BJ (cell line): ENCODE measurements at regions not wholly inside any gene's neighbourhood (a gene's known extent, or its start where the extent isn't known, plus 50 kb on each side); places are given as distances from the start of the nearest gene placed in this dataset.

Source experiments
- CTCF ChIA-PET: fragments of 350-600 bp; formaldehyde crosslinking; extraction: SDS; loops from one replicate; lab custom pipeline; 2021; ENCODE audit warnings: antibody characterized with exemption, inconsistent platforms; lab: Yijun Ruan, JAX
- POLR2A ChIA-PET: fragments of 300-600 bp; sonication (Branson Sonifier 250); formaldehyde crosslinking; extraction: SDS; loops from one replicate; lab custom pipeline; 2021; ENCODE audit warnings: antibody characterized with exemption; lab: Charles Lee
- DNase-seq: peaks from one replicate; pipeline ENCODE4 v3.0.0-alpha.2; 2011; ENCODE audit warnings: low read depth
- H3K27me3 ChIP-seq: 2 replicates; pipeline ENCODE4 v1.6.0; 2011; ENCODE audit warnings: low read length; ENCODE audit not compliant: control insufficient read depth, insufficient read depth
- H3K36me3 ChIP-seq: 2 replicates; pipeline ENCODE4 v1.5.1; 2011; ENCODE audit warnings: low read length; ENCODE audit not compliant: control insufficient read depth, insufficient read depth
- H3K4me3 ChIP-seq: 2 replicates; pipeline ENCODE4 v1.5.1; 2011; ENCODE audit warnings: low read depth, mild to moderate bottlenecking, control low read depth, low read length
- TF ChIP-seq, protein P1 (sequence below): IDR thresholded peaks from 2 replicates; pipeline ENCODE4 v1.5.1; 2011; ENCODE audit warnings: low read depth, mild to moderate bottlenecking, control low read depth, inconsistent platforms, low read length, moderate library complexity; ENCODE audit not compliant: insufficient read depth

DNA sequence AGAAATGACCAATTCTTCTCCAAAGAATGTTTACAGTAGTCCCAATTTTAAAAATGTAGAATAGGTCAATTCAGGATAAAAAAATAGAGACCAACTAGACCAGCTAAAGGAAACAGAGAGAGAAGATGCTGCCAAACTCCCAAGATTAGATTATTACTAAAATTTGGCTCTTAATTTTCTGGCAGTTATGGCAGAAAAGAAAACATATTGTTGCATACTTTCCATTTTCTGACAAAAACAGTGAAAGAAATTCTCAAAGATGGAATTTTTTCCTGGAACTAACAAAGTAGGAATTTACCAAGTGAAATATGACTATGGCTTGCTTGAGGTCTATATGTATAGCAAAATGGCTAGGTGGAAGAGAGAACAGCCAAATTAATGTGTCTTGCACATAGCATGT lies 138.3 kb upstream of the STK17B start:
- Histone ChIP-seq H3K36me3 (no peaks in the 10 kb centered on the region), H3K27me3 (no peaks in the 10 kb centered on the region), H3K4me3 (no peak overlapping the region)
- TF ChIP-seq, protein P1, sequence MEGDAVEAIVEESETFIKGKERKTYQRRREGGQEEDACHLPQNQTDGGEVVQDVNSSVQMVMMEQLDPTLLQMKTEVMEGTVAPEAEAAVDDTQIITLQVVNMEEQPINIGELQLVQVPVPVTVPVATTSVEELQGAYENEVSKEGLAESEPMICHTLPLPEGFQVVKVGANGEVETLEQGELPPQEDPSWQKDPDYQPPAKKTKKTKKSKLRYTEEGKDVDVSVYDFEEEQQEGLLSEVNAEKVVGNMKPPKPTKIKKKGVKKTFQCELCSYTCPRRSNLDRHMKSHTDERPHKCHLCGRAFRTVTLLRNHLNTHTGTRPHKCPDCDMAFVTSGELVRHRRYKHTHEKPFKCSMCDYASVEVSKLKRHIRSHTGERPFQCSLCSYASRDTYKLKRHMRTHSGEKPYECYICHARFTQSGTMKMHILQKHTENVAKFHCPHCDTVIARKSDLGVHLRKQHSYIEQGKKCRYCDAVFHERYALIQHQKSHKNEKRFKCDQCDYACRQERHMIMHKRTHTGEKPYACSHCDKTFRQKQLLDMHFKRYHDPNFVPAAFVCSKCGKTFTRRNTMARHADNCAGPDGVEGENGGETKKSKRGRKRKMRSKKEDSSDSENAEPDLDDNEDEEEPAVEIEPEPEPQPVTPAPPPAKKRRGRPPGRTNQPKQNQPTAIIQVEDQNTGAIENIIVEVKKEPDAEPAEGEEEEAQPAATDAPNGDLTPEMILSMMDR, result no peak
- ChIA-PET POLR2A (no interaction called here), CTCF (interaction anchor here (1.4 to 2.8 kb wide), 2 partner anchors 12 to 27 kb away, joined by 3 to 11 read pairs; no protein-coding TSS in a partner anchor)
- no peak for DNase-seq

DNA sequence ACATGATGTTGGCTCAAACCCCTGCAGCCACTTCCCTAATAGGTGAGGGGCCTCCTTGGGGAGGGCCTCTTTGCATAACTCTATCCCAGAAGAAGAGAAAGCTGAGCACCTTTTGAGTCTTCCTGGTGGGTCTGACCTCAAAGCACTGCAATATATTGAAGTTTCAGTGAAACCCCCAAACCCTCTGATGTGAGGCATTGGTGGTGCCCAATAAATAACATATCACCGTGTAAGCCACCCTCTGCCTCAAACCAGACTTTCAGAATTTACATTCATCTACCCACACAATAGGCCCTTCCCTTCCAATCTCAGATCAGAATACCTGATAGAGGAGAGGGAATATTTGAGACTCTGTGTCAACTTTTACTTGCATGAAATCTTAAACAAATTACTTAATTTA lies 142.8 kb upstream of the STK17B start:
- TF ChIP-seq, protein P1, result no peak
- H3K27me3 ChIP-seq, result no peaks in the 10 kb centered on the region
- no peak for DNase-seq
- ChIA-PET POLR2A (no interaction called here), CTCF (interaction anchor here (1.0 to 1.7 kb wide), 3 partner anchors 10 to 16 kb away, joined by 4 to 7 read pairs (median 4); no protein-coding TSS in a partner anchor)
- H3K36me3 ChIP-seq, result no peaks in the 10 kb centered on the region
- H3K4me3 ChIP-seq, result no peak overlapping the region

DNA sequence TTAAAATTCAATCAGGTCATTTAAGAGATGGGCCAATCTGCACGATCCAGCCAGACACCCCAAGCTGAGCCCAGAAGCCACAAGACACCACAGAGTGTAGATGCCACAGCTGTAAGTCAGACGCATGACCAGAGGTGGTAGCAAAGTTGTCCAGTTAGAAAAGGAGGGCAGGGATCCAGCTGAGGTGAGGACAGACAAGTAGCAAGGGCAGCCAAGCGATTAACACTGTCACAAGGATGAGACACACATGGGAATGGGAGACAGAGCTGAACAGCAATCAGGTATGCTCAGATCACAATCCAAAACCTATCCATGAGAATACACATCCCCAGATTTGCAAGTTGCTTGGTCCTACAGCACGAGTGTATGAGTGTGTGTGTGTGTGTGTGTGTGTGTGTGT lies 143.4 kb upstream of the STK17B start:
- no peak for DNase-seq
- ChIA-PET POLR2A (no interaction called here), CTCF (interaction anchor here (1.0 to 1.7 kb wide), 3 partner anchors 10 to 17 kb away, joined by 4 to 7 read pairs (median 4); no protein-coding TSS in a partner anchor)
- no peak overlapping the region for H3K4me3 ChIP-seq
- H3K27me3 ChIP-seq, result no peaks in the 10 kb centered on the region
- H3K36me3 ChIP-seq, result no peaks in the 10 kb centered on the region
- TF ChIP-seq, protein P1, result no peak

DNA sequence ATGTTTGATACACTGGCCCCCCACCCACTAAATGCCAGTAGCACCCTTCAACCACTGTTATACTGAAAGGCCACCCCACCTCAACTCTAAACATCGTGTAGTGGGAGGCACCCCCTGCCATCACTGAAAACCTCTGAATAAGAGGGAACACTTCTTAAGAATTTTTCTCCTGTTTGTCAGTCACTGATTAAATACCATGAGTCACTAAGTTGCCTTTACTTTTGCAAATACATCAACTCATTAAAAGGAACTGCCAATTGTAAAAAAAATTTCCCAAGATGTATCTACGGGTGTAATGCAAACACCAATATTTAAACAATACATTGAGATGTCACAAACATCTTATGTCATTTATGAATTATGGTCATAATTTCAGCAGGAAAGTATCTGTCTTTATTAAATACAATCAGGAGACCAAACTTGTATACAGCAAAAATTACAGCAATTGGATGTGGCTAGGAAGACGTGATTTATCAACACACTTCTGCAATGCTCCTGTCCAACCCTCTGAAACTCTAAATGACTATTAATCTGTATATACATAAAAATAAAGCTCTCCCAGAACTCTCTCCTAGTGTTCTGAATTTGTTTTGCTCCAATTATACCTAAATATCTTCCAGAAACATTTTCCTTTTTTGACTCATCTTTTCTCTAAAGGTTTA lies 144.1 kb upstream of the STK17B start:
- no peaks in the 10 kb centered on the region for H3K27me3 ChIP-seq
- ChIA-PET POLR2A (no interaction called here), CTCF (no interaction called here)
- H3K36me3 ChIP-seq, result no peaks in the 10 kb centered on the region
- DNase-seq, result no peak
- no peak overlapping the region for H3K4me3 ChIP-seq
- TF ChIP-seq, protein P1, result no peak

DNA sequence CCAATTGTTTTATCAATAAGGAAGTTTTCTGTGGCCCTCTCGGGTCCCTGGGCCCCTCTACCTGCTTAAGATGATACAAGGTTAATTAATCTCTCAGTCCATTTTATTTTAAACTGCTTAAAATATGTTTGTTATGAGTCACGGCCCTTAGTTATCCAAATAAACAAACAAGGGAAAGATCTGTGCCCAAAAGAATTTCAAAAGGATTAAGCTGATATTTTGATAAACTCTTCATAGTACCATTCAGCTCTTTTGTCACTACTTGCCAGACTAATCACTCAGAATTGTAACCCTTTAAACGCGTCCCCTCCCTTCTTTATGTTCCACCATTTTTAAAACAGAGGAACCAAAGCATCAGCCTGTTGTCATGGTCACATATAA lies 144.7 kb upstream of the STK17B start:
- Histone ChIP-seq H3K27me3 (no peaks in the 10 kb centered on the region), H3K36me3 (no peaks in the 10 kb centered on the region), H3K4me3 (no peak overlapping the region)
- no peak for DNase-seq
- TF ChIP-seq, protein P1, result no peak
- ChIA-PET CTCF (interaction anchor here (0.9 to 1.7 kb wide), 2 partner anchors 21 to 237 kb away, joined by 3 to 4 read pairs; no protein-coding TSS in a partner anchor), POLR2A (no interaction called here)
